Lower lobe of right lung (tissue), 2 donors: ENCODE measurements at regions not wholly inside any gene's neighbourhood (a gene's known extent, or its start where the extent isn't known, plus 50 kb on each side); places are given as distances from the start of the nearest gene placed in this dataset.

Experiments
- ATAC-seq, 2 donors: fragments of 200-7000 bp; cut with Tn5 transposase; one replicate each; pipeline ENCODE4 v1.9.1; 2020 to 2022; ENCODE audit warnings: mild to moderate bottlenecking in 2 of 2, moderate library complexity in 2 of 2
- DNase-seq: peaks from one replicate; pipeline ENCODE4 v3.0.0-alpha.2; 2020
- H3K27ac ChIP-seq: fragments of 200-600 bp; one replicate; pipeline ENCODE4 v1.8.0; 2022
- H3K27me3 ChIP-seq: fragments of 200-600 bp; one replicate; pipeline ENCODE4 v1.8.0; 2022; ENCODE audit warnings: low read depth
- H3K36me3 ChIP-seq: fragments of 200-600 bp; one replicate; pipeline ENCODE4 v1.8.0; 2022; ENCODE audit warnings: mild to moderate bottlenecking
- H3K4me1 ChIP-seq: fragments of 200-600 bp; one replicate; pipeline ENCODE4 v1.8.0; 2022
- H3K4me3 ChIP-seq: fragments of 200-600 bp; one replicate; pipeline ENCODE4 v1.8.0; 2022; ENCODE audit warnings: mild to moderate bottlenecking
- H3K9me3 ChIP-seq: fragments of 200-600 bp; one replicate; pipeline ENCODE4 v1.8.0; 2022
- CTCF ChIP-seq: fragments of 200-600 bp; IDR thresholded peaks from one replicate; pipeline ENCODE4 v1.8.0; 2022; ENCODE audit warnings: antibody characterized with exemption, mild to moderate bottlenecking
- intact Hi-C: fragments of 100-400 bp; cut with DNase I; formaldehyde crosslinking; loops from one replicate; pipeline ENCODE4 v1.11.0; 2022
- donor health status: DM: no; HTN: yes; CAD: no; lungs with severe emphysema.

DNA sequence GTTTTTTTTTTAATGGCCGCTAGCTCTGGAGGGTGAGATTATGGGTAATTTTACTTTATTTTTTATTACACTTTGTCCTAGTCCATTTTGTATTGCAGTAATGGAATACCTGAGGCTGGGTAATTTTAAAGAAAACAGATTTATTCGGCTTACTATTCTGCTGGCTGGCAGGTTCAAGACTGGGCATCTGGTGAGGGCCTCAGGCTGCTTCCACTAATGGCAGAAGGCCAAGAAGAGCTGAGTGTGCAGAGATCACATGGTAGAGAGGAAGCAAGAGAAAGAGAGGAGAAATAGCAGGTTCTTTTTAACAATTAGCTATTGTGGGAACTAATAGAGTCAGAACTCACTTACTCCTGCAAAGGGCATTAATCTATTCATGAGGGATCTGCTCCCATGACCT is 52.4 kb upstream of the ARHGAP28 start:
- no peak for TF ChIP-seq CTCF
- Histone ChIP-seq H3K27ac (no peak overlapping the region), H3K9me3 (no peaks in the 10 kb centered on the region), H3K36me3 (no peaks in the 10 kb centered on the region), H3K4me1 (no peaks in the 10 kb centered on the region), H3K27me3 (no peaks in the 10 kb centered on the region), H3K4me3 (no peak overlapping the region)
- ATAC-seq = no peak
- intact Hi-C loops = no loop called here
- no peak for DNase-seq

DNA sequence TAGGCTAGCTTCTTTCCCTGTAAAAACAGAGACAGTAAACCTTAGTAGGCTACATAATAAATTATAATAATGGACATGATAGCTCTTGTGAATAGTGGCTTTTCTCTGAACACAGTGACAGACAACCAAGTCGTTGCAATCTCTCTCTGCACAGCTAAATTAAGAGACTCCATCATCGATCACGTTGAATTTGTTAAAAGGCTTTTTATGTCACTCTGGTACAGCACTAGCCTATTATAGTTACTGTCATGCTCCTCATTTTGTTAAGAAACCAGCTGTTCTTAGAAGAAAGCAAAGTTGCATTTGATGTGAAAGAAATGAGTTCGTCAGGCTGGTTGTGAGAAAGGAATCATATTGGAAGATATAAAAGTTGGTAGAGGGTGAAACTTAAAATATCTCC is 50.3 kb upstream of the ARHGAP28 start:
- H3K4me3 ChIP-seq = no peak overlapping the region
- no peaks in the 10 kb centered on the region for H3K36me3 ChIP-seq
- H3K27ac ChIP-seq = no peak overlapping the region
- H3K4me1 ChIP-seq = no peaks in the 10 kb centered on the region
- intact Hi-C loops = no loop called here
- ATAC-seq (no peak), DNase-seq (no peak)
- no peaks in the 10 kb centered on the region for H3K9me3 ChIP-seq
- no peak for TF ChIP-seq CTCF
- no peaks in the 10 kb centered on the region for H3K27me3 ChIP-seq
